ENCODE measurements at regions not wholly inside any gene's neighbourhood (a gene's known extent, or its start where the extent isn't known, plus 50 kb on each side); places are given as distances from the start of the nearest gene placed in this dataset.

DNA sequence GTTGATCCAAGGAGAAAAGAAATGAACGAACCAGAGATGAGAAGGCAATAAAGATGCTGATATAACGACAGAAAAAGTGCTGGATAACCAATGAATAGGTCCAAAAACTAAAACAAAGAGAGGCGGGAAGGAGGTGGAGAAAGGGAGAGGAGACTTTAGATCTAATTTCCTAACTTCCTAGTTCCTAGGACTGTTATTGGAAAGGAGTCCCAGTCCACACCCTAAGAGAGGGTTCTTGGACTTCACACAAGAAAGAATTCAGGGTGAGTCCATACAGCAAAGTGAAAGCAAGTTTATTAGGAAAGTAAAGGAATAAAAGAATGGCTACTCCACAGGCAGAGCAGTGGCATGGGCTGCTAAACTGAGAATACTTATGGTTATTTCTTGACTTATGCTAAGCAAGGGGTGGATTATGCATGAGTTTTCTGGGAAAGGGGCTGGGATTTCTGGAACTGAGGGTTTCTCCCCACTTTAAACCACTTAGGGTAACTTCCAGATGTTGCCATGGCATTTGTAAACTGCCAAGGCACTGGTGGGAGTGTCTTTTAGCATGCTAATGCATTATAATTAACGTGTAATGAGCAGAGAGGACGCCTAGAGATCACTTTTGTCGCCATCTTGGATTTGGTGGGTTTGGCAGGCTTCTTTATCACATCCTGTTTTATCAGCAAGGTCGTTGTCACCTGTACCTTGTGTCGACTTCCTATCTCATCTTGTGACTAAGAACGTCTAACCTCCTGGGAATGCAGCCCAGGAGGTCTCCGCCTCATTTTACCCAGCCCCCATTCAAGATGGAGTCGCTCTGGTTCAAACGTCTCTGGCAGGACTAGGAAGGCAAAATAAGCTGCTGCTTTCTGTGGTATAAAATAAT lies 60.9 kb upstream of the RBM24 start:
- H2BK12ac ChIP-seq (ENCODE audit: low read depth, low read length) = no peak overlapping the region
- H3K14ac ChIP-seq (ENCODE audit: insufficient read length) = no peak overlapping the region
- H3K23ac ChIP-seq (ENCODE audit: insufficient read length) = no peak overlapping the region
- no peak overlapping the region for H4K8ac ChIP-seq (ENCODE audit: extremely low read depth, insufficient read depth, low read length)
- H3K79me2 ChIP-seq (ENCODE audit: control insufficient read depth in 1 of 2, insufficient read depth in 2 of 2, low read length in 2 of 2) = no peaks in the 10 kb centered on the region
- H3K4me2 ChIP-seq (ENCODE audit: insufficient read depth in 1 of 2, low read depth in 2 of 2, low read length in 2 of 2) = no peak overlapping the region
- ChIA-PET POLR2A (ENCODE audit: partially characterized antibody) (no interaction called here), CTCF (ENCODE audit: partially characterized antibody) (interaction anchor here (0.6 kb wide), 1 partner anchor 18 kb away, joined by 3 read pairs; no protein-coding TSS in a partner anchor)
- no peak overlapping the region for H3K4ac ChIP-seq (replicated peaks; ENCODE audit: insufficient read length, low read depth, low read length)
- peaks cover 0 to 2% (median 0%) of the 10 kb centered on the region in 4 experiments; a peak in 1 of 7 replicates for H3K4me1 ChIP-seq (replicated peaks in 1 of 4; ENCODE audit: control insufficient read depth in 3 of 4, insufficient read depth in 4 of 4, low read length in 3 of 4)
- H2BK120ac ChIP-seq (replicated peaks; ENCODE audit: low read depth, low read length) = no peak overlapping the region
- H2AK5ac ChIP-seq (ENCODE audit: low read depth, low read length) = no peak overlapping the region
- H4K91ac ChIP-seq (replicated peaks; ENCODE audit: insufficient read length, low read length) = no peak overlapping the region
- H3K18ac ChIP-seq (ENCODE audit: extremely low read depth, low read length) = no peak overlapping the region
- WGBS, 2 experiments (ENCODE audit: extremely low coverage in 1 of 2, insufficient coverage in 1 of 2, insufficient read length in 1 of 2, insufficient replicate concordance in 2 of 2, low coverage in 1 of 2, low lambda C conversion rate in 2 of 2, missing lambda C conversion rate in 1 of 2) = 91% methylated on average over 12 of the region's 12 CpGs; no CpG with 5 or more reads in 1 of the 2 experiments
- H3K23me2 ChIP-seq (ENCODE audit: low read depth, low read length) = no peaks in the 10 kb centered on the region
- FAIRE-seq (no peak), DNase-seq (ENCODE audit: low read depth in 1 of 2, low spot score in 2 of 2) (no peak)
- no peak overlapping the region; the same call in 1 of the 2 replicates for H2AFZ ChIP-seq (ENCODE audit: low read length)
- no peaks in the 10 kb centered on the region for H3K27me3 ChIP-seq (replicated peaks in 1 of 4; ENCODE audit: control insufficient read depth in 3 of 4, extremely low read depth in 1 of 4, insufficient read depth in 3 of 4, low read length in 3 of 4)
- no peak overlapping the region for H2BK15ac ChIP-seq (ENCODE audit: low read length)
- H4K20me1 ChIP-seq (replicated peaks in 1 of 2; ENCODE audit: control insufficient read depth in 1 of 2, insufficient read depth in 2 of 2, low read length in 2 of 2) = no peaks in the 10 kb centered on the region
- no peak overlapping the region for H2BK20ac ChIP-seq (ENCODE audit: low read length)
- no peak for TF ChIP-seq CREB1 (IDR thresholded peaks at IDR 0.05)
- H3K56ac ChIP-seq (replicated peaks; ENCODE audit: insufficient read length, low read depth, low read length) = no peak overlapping the region
- no peak overlapping the region for H3K27ac ChIP-seq (ENCODE audit: low read depth, low read length)
- peaks cover 0 to 7% of the 10 kb centered on the region in 2 experiments; a peak in 2 of 4 replicates for H3K9me3 ChIP-seq (ENCODE audit: insufficient read depth in 2 of 2, low read depth in 1 of 2, low read length in 1 of 2)
- no peaks in the 10 kb centered on the region for H3K36me3 ChIP-seq (ENCODE audit: control insufficient read depth in 2 of 4, insufficient read depth in 4 of 4, low read length in 3 of 4)
- no peaks in the 10 kb centered on the region for H3K79me1 ChIP-seq (ENCODE audit: low read depth, low read length)
- H2BK5ac ChIP-seq (ENCODE audit: low read depth, low read length) = no peak overlapping the region
- H3K9ac ChIP-seq (replicated peaks in 1 of 4; ENCODE audit: extremely low read depth in 1 of 4, low read depth in 3 of 4, low read length in 3 of 4) = no peak overlapping the region
- no peak overlapping the region for H3K4me3 ChIP-seq (ENCODE audit: extremely low read depth in 1 of 4, insufficient read depth in 2 of 4, low read depth in 3 of 4, low read length in 4 of 4)
- no peak overlapping the region for H4K5ac ChIP-seq (ENCODE audit: insufficient read length, low read depth, low read length)
